GM12878 (cell line): ENCODE measurements at regions not wholly inside any gene's neighbourhood (a gene's known extent, or its start where the extent isn't known, plus 50 kb on each side); places are given as distances from the start of the nearest gene placed in this dataset.

ENCODE experiments used
- EZH2 ChIP-seq: IDR thresholded peaks from 2 replicates; pipeline ENCODE4 v1.6.1; 2012; ENCODE audit warnings: low read depth, mild to moderate bottlenecking, control low read depth, inconsistent platforms, low read length, borderline replicate concordance; ENCODE audit not compliant: control insufficient read depth
- TF ChIP-seq, protein P1 (sequence below), 3 experiments: IDR thresholded peaks in 2 of 3; conservative IDR thresholded peaks in 1 of 3; 2 replicates each; pipeline ENCODE4 v1.5.1; 2011; ENCODE audit warnings: low read depth in 3 of 3, low read length in 3 of 3, mild to moderate bottlenecking in 3 of 3, control low read depth in 2 of 3, moderate library complexity in 2 of 3, inconsistent platforms in 1 of 3, mixed read lengths in 1 of 3; ENCODE audit not compliant: control insufficient read depth in 2 of 3, insufficient read depth in 1 of 3; ENCODE audit errors: extremely low read depth in 1 of 3
- TF ChIP-seq, protein P2 (sequence below): IDR thresholded peaks from 2 replicates; pipeline ENCODE4 v1.6.1; 2012; ENCODE audit warnings: low read depth, low read length, improper control_type of control experiment

- TF ChIP-seq EZH2, result no peak
- TF ChIP-seq, protein P1, sequence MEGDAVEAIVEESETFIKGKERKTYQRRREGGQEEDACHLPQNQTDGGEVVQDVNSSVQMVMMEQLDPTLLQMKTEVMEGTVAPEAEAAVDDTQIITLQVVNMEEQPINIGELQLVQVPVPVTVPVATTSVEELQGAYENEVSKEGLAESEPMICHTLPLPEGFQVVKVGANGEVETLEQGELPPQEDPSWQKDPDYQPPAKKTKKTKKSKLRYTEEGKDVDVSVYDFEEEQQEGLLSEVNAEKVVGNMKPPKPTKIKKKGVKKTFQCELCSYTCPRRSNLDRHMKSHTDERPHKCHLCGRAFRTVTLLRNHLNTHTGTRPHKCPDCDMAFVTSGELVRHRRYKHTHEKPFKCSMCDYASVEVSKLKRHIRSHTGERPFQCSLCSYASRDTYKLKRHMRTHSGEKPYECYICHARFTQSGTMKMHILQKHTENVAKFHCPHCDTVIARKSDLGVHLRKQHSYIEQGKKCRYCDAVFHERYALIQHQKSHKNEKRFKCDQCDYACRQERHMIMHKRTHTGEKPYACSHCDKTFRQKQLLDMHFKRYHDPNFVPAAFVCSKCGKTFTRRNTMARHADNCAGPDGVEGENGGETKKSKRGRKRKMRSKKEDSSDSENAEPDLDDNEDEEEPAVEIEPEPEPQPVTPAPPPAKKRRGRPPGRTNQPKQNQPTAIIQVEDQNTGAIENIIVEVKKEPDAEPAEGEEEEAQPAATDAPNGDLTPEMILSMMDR (IDR thresholded peaks at IDR 0.05 in 2 of 3, conservative IDR thresholded peaks at IDR 0.05 in 1 of 3; ENCODE audit: control insufficient read depth in 2 of 3, extremely low read depth in 1 of 3, insufficient read depth in 1 of 3, low read depth in 3 of 3, low read length in 3 of 3), result no peak
- TF ChIP-seq, protein P2, sequence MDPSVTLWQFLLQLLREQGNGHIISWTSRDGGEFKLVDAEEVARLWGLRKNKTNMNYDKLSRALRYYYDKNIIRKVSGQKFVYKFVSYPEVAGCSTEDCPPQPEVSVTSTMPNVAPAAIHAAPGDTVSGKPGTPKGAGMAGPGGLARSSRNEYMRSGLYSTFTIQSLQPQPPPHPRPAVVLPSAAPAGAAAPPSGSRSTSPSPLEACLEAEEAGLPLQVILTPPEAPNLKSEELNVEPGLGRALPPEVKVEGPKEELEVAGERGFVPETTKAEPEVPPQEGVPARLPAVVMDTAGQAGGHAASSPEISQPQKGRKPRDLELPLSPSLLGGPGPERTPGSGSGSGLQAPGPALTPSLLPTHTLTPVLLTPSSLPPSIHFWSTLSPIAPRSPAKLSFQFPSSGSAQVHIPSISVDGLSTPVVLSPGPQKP, result no peak
Observed at GRCh38 chr12:46965880-46966279, 113.5 kb upstream of the PCED1B start.
